K562 (cell line): ENCODE measurements at regions not wholly inside any gene's neighbourhood (a gene's known extent, or its start where the extent isn't known, plus 50 kb on each side); places are given as distances from the start of the nearest gene placed in this dataset.

Experiments
- ATAC-seq: fragments of 200-7000 bp; cut with Tn5 transposase; 3 replicates; pipeline ENCODE4 v1.9.1; 2020; ENCODE audit warnings: moderate library complexity
- BruUV-seq: library from RNA; stranded (reverse); fragments of 400-500 nt; replicated peaks from 2 replicates; lab custom pipeline; 2021; lab: Mats Ljungman, UMichigan
- CTCF ChIA-PET: fragments of 300-600 bp; formaldehyde crosslinking; extraction: SDS; loops from one replicate; lab custom pipeline; 2021; ENCODE audit warnings: low intra/inter-chr PET ratio; lab: Yijun Ruan, JAX
- POLR2A ChIA-PET: fragments of 300-600, 350-650 bp; sonication (Branson Sonifier 250); formaldehyde crosslinking; extraction: SDS; loops from one replicate; lab custom pipeline; 2021; ENCODE audit warnings: antibody characterized with exemption, inconsistent platforms; lab: Yijun Ruan, JAX
- DNase-seq, 4 experiments: peaks; one replicate each; pipeline versions ENCODE4 v3.0.0 to v3.0.0-alpha.2; 2011 to 2018; ENCODE audit warnings: low spot score in 3 of 4, mixed read lengths in 3 of 4; ENCODE audit errors: extremely low read depth in 1 of 4
- FAIRE-seq: peaks from 2 replicates; lab custom pipeline; 2011; peaks lifted over from hg19 to GRCh38; lab: Jason Lieb, UNC
- H2AFZ ChIP-seq: 2 replicates; pipeline ENCODE4 v1.6.0; 2011; ENCODE audit warnings: low read depth, low read length, control low read depth, inconsistent platforms
- H3K27ac ChIP-seq: fragments of 200-600 bp; 3 replicates; pipeline ENCODE4 v1.8.0; 2011; ENCODE audit warnings: low read depth, mild to moderate bottlenecking, control low read depth, inconsistent platforms, low read length, moderate library complexity, mixed read lengths; ENCODE audit errors: extremely low read depth
- H3K27me3 ChIP-seq, 2 experiments: fragments of 300-600 bp in 1 of 2; 2 replicates in 1 of 2; 3 replicates in 1 of 2; pipeline versions ENCODE4 v1.6.0 to v1.8.0; 2011; ENCODE audit warnings: inconsistent platforms in 2 of 2, low read length in 2 of 2, mild to moderate bottlenecking in 1 of 2, mixed read lengths in 1 of 2, moderate library complexity in 1 of 2; ENCODE audit not compliant: control insufficient read depth in 2 of 2, insufficient read depth in 2 of 2
- H3K36me3 ChIP-seq: fragments of 300-600 bp; 3 replicates; pipeline ENCODE4 v1.8.0; 2011; ENCODE audit warnings: mild to moderate bottlenecking, low read length, inconsistent platforms; ENCODE audit not compliant: control insufficient read depth, insufficient read depth
- H3K4me1 ChIP-seq, 2 experiments: fragments of 200-600 bp in 1 of 2; replicated peaks in 1 of 2; 2 replicates in 1 of 2; 3 replicates in 1 of 2; pipeline versions ENCODE4 v1.5.1 to v1.8.0; 2011; ENCODE audit warnings: inconsistent platforms in 2 of 2, low read length in 2 of 2, mild to moderate bottlenecking in 1 of 2, mixed read lengths in 1 of 2, moderate library complexity in 1 of 2; ENCODE audit not compliant: control insufficient read depth in 2 of 2, insufficient read depth in 2 of 2
- H3K4me2 ChIP-seq: 2 replicates; pipeline ENCODE4 v1.6.1; 2011; ENCODE audit warnings: low read length, control low read depth, inconsistent platforms, mixed read lengths; ENCODE audit not compliant: insufficient read depth
- H3K4me3 ChIP-seq: fragments of 200-600 bp; sonication (generic), shearing (Covaris generic); 2 replicates; pipeline ENCODE4 v1.5.1; 2016; ENCODE audit warnings: control low read depth, inconsistent platforms
- H3K79me2 ChIP-seq: fragments of 200-600 bp; 3 replicates; pipeline ENCODE4 v1.8.0; 2011; ENCODE audit warnings: low read length, inconsistent platforms; ENCODE audit not compliant: control insufficient read depth, insufficient read depth
- H3K9ac ChIP-seq, 2 experiments: 2 replicates each; pipeline versions ENCODE4 v1.6.0 to v1.6.1; 2011; ENCODE audit warnings: low read depth in 2 of 2, low read length in 2 of 2, control low read depth in 1 of 2, inconsistent platforms in 1 of 2, mild to moderate bottlenecking in 1 of 2, mixed read lengths in 1 of 2; ENCODE audit not compliant: insufficient read depth in 1 of 2
- H3K9me1 ChIP-seq: one replicate; pipeline ENCODE4 v1.6.0; 2011; ENCODE audit warnings: inconsistent platforms, mild to moderate bottlenecking, low read length, moderate library complexity; ENCODE audit not compliant: control insufficient read depth, insufficient read depth
- H3K9me3 ChIP-seq: replicated peaks from 2 replicates; pipeline ENCODE4 v1.5.1; 2011; ENCODE audit warnings: low read depth, low read length, inconsistent platforms; ENCODE audit not compliant: control insufficient read depth, insufficient read depth
- H4K20me1 ChIP-seq: replicated peaks from 2 replicates; pipeline ENCODE4 v1.6.1; 2011; ENCODE audit warnings: low read length, inconsistent platforms, mixed read lengths; ENCODE audit not compliant: control insufficient read depth, insufficient read depth
- GTF2F1 ChIP-seq: IDR thresholded peaks from 2 replicates; pipeline ENCODE4 v1.6.1; 2011; ENCODE audit warnings: low read depth, low read length, improper control_type of control experiment
- MCM3 ChIP-seq: fragments of 450-650 bp; IDR thresholded peaks from 2 replicates; pipeline ENCODE4 v1.6.1; 2016
- MTA2 ChIP-seq: fragments of 450-650 bp; IDR thresholded peaks from 2 replicates; pipeline ENCODE4 v1.6.1; 2016; ENCODE audit warnings: low read depth
- RB1 ChIP-seq: fragments of 450-650 bp; IDR thresholded peaks from 2 replicates; pipeline ENCODE4 v1.6.1; 2017; ENCODE audit warnings: low read depth, mild to moderate bottlenecking
- SMC3 ChIP-seq: conservative IDR thresholded peaks from 2 replicates; pipeline ENCODE4 v1.6.1; 2011; ENCODE audit warnings: low read depth, low read length, improper control_type of control experiment; ENCODE audit not compliant: insufficient read depth
- SP2 ChIP-seq: IDR thresholded peaks from 2 replicates; pipeline ENCODE4 v1.6.1; 2011; ENCODE audit warnings: mild to moderate bottlenecking, low read depth, low read length, moderate library complexity; ENCODE audit not compliant: poor library complexity, severe bottlenecking; ENCODE audit errors: extremely low read depth
- THAP12 ChIP-seq: fragments of 250-450 bp; sonication (Bioruptor Pico); IDR thresholded peaks from 2 replicates; pipeline ENCODE4 v1.9.0; 2021; ENCODE audit warnings: mild to moderate bottlenecking, inconsistent platforms
- ZEB2 ChIP-seq: fragments of 450-650 bp; IDR thresholded peaks from 2 replicates; pipeline ENCODE4 v1.6.1; 2016
- ZNF778 ChIP-seq: fragments of 450-650 bp; formaldehyde crosslinking; IDR thresholded peaks from 2 replicates; pipeline ENCODE4 v1.4.0; 2020; ENCODE audit warnings: mild to moderate bottlenecking, moderate library complexity
- WGBS: fragments of 100-300 bp; shearing (Covaris generic); methylation state at CpG from one replicate; pipeline ENCODE4 v1.1.6; 2016; ENCODE audit warnings: low coverage, mixed read lengths; ENCODE audit not compliant: insufficient coverage; ENCODE audit errors: missing lambda C conversion rate; 5-methylcytosine and 5-hydroxymethylcytosine counted together
- in situ Hi-C: fragments of 300-500 bp; cut with MboI; formaldehyde crosslinking; loops from 4 replicates; pipeline ENCODE4 v1.15.0; 2018; ENCODE audit warnings: inconsistent platforms, mixed read lengths
- intact Hi-C: fragments of 100-400 bp; cut with micrococcal nuclease; formaldehyde crosslinking; loops from 2 replicates; pipeline ENCODE4 v1.14.2; 2022
- TF ChIP-seq, protein P1 (sequence below): fragments of 450-650 bp; formaldehyde crosslinking; IDR thresholded peaks from 2 replicates; pipeline ENCODE4 v1.4.0; 2020; ENCODE audit warnings: mild to moderate bottlenecking, moderate library complexity
- TF ChIP-seq, protein P2 (sequence below): fragments of 250-450 bp; sonication (Bioruptor Pico); IDR thresholded peaks from 2 replicates; pipeline ENCODE4 v1.8.0; 2022; ENCODE audit warnings: inconsistent platforms

- TF ChIP-seq, protein P1, sequence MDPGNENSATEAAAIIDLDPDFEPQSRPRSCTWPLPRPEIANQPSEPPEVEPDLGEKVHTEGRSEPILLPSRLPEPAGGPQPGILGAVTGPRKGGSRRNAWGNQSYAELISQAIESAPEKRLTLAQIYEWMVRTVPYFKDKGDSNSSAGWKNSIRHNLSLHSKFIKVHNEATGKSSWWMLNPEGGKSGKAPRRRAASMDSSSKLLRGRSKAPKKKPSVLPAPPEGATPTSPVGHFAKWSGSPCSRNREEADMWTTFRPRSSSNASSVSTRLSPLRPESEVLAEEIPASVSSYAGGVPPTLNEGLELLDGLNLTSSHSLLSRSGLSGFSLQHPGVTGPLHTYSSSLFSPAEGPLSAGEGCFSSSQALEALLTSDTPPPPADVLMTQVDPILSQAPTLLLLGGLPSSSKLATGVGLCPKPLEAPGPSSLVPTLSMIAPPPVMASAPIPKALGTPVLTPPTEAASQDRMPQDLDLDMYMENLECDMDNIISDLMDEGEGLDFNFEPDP (CRISPR knock-in tag): no peak
- TF ChIP-seq, protein P2, sequence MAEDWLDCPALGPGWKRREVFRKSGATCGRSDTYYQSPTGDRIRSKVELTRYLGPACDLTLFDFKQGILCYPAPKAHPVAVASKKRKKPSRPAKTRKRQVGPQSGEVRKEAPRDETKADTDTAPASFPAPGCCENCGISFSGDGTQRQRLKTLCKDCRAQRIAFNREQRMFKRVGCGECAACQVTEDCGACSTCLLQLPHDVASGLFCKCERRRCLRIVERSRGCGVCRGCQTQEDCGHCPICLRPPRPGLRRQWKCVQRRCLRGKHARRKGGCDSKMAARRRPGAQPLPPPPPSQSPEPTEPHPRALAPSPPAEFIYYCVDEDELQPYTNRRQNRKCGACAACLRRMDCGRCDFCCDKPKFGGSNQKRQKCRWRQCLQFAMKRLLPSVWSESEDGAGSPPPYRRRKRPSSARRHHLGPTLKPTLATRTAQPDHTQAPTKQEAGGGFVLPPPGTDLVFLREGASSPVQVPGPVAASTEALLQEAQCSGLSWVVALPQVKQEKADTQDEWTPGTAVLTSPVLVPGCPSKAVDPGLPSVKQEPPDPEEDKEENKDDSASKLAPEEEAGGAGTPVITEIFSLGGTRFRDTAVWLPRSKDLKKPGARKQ (CRISPR knock-in tag): no peak
- TF ChIP-seq ZEB2: no peak
- TF ChIP-seq THAP12: no peak
- TF ChIP-seq ZNF778 (CRISPR knock-in tag): no peak
- TF ChIP-seq RB1: no peak
- TF ChIP-seq GTF2F1: no peak
- no peak for TF ChIP-seq MTA2
- no peak for TF ChIP-seq MCM3
- TF ChIP-seq SMC3: no peak
- no peak for TF ChIP-seq SP2
- ATAC-seq (no peak), DNase-seq (no peak), FAIRE-seq (no peak)
- 1% methylated on average over 4 of the region's 4 CpGs for WGBS
- ChIA-PET POLR2A (interaction anchor here (0.6 to 1.2 kb wide), 3 partner anchors 14 to 142 kb away, joined by 3 read pairs; no protein-coding TSS in a partner anchor), CTCF (no interaction called here)
- H3K4me3 ChIP-seq: no peak overlapping the region
- intact Hi-C loops: no loop called here
- no peaks in the 10 kb centered on the region for H3K79me2 ChIP-seq
- no peaks in the 10 kb centered on the region for H3K36me3 ChIP-seq
- no peak overlapping the region for H2AFZ ChIP-seq
- in situ Hi-C loops: no loop called here
- H3K27me3 ChIP-seq: peaks cover 0 to 23% of the 10 kb centered on the region in 2 experiments; a peak in 2 of 5 replicates
- H4K20me1 ChIP-seq: no peaks in the 10 kb centered on the region
- peaks cover 3% of the 10 kb centered on the region; the same call in 1 of the 2 replicates for H3K9me3 ChIP-seq
- no peak overlapping the region for H3K27ac ChIP-seq
- H3K9ac ChIP-seq: no peak overlapping the region
- H3K4me2 ChIP-seq: no peak overlapping the region
- no TSS peak for BruUV-seq
- H3K4me1 ChIP-seq: no peaks in the 10 kb centered on the region
- no peaks in the 10 kb centered on the region for H3K9me1 ChIP-seq
Measured at GRCh38 chr18:10351858-10352257, 102.6 kb upstream of the APCDD1 start.
